H9 (cell line): ENCODE measurements at regions not wholly inside any gene's neighbourhood (a gene's known extent, or its start where the extent isn't known, plus 50 kb on each side); places are given as distances from the start of the nearest gene placed in this dataset.

Experiments
- DNase-seq: peaks from one replicate; pipeline ENCODE4 v3.0.0-alpha.2; 2017
- H2AFZ ChIP-seq: one replicate; pipeline ENCODE4 v1.6.1; 2013; ENCODE audit warnings: mild to moderate bottlenecking, low read length, control low read depth, moderate library complexity
- H2AK5ac ChIP-seq: 2 replicates; pipeline ENCODE4 v1.6.1; 2013; ENCODE audit warnings: low read length, control low read depth, mixed read lengths; ENCODE audit not compliant: insufficient read length
- H2BK120ac ChIP-seq: one replicate; pipeline ENCODE4 v1.6.1; 2013; ENCODE audit warnings: low read depth, mild to moderate bottlenecking, low read length, control low read depth, inconsistent platforms; ENCODE audit not compliant: poor library complexity, severe bottlenecking
- H2BK12ac ChIP-seq: 2 replicates; pipeline ENCODE4 v1.6.1; 2013; ENCODE audit warnings: low read length, control low read depth, mixed read lengths, low read depth; ENCODE audit not compliant: insufficient read length
- H2BK15ac ChIP-seq: 2 replicates; pipeline ENCODE4 v1.6.1; 2013; ENCODE audit warnings: low read depth, low read length, control low read depth
- H2BK20ac ChIP-seq: one replicate; pipeline ENCODE4 v1.6.1; 2013; ENCODE audit warnings: low read depth, mild to moderate bottlenecking, low read length, control low read depth, inconsistent platforms; ENCODE audit not compliant: poor library complexity, severe bottlenecking
- H2BK5ac ChIP-seq: 2 replicates; pipeline ENCODE4 v1.6.1; 2013; ENCODE audit warnings: low read length, control low read depth, mixed read lengths; ENCODE audit not compliant: insufficient read length
- H3K14ac ChIP-seq: 2 replicates; pipeline ENCODE4 v1.6.1; 2013; ENCODE audit warnings: low read length, control low read depth; ENCODE audit not compliant: insufficient read depth
- H3K18ac ChIP-seq: 2 replicates; pipeline ENCODE4 v1.6.1; 2013; ENCODE audit warnings: low read depth, mild to moderate bottlenecking, mixed read lengths, low read length, control low read depth; ENCODE audit not compliant: insufficient read length
- H3K23ac ChIP-seq: 2 replicates; pipeline ENCODE4 v1.6.1; 2013; ENCODE audit warnings: low read length, control low read depth, mixed read lengths, low read depth; ENCODE audit not compliant: insufficient read length
- H3K23me2 ChIP-seq: 2 replicates; pipeline ENCODE4 v1.6.1; 2013; ENCODE audit warnings: low read depth, mild to moderate bottlenecking, mixed read lengths, low read length, control low read depth; ENCODE audit not compliant: insufficient read length, poor library complexity, severe bottlenecking
- H3K27ac ChIP-seq: 2 replicates; pipeline ENCODE4 v1.5.1; 2013; ENCODE audit warnings: low read length, control low read depth, mixed read lengths, low read depth; ENCODE audit not compliant: insufficient read length
- H3K27me3 ChIP-seq: 2 replicates; pipeline ENCODE4 v1.6.1; 2013; ENCODE audit warnings: low read length, control low read depth, inconsistent platforms; ENCODE audit not compliant: insufficient read depth
- H3K4ac ChIP-seq: 2 replicates; pipeline ENCODE4 v1.6.1; 2013; ENCODE audit warnings: low read depth, mild to moderate bottlenecking, control low read depth, inconsistent platforms, low read length, moderate library complexity
- H3K4me1 ChIP-seq: 2 replicates; pipeline ENCODE4 v1.6.1; 2013; ENCODE audit warnings: low read length, control low read depth, inconsistent platforms; ENCODE audit not compliant: insufficient read depth
- H3K4me2 ChIP-seq: 2 replicates; pipeline ENCODE4 v1.6.1; 2013; ENCODE audit warnings: low read length, control low read depth, mixed read lengths; ENCODE audit not compliant: insufficient read length, insufficient read depth
- H3K56ac ChIP-seq: 2 replicates; pipeline ENCODE4 v1.6.1; 2013; ENCODE audit warnings: low read depth, mild to moderate bottlenecking, mixed read lengths, low read length, control low read depth; ENCODE audit not compliant: insufficient read length
- H3K79me1 ChIP-seq: 2 replicates; pipeline ENCODE4 v1.6.1; 2013; ENCODE audit warnings: low read depth, mild to moderate bottlenecking, moderate library complexity, low read length, control low read depth, inconsistent platforms; ENCODE audit not compliant: insufficient read depth, poor library complexity, severe bottlenecking
- H3K79me2 ChIP-seq: 2 replicates; pipeline ENCODE4 v1.6.1; 2013; ENCODE audit warnings: low read length, control low read depth, inconsistent platforms; ENCODE audit not compliant: insufficient read depth
- H3K9ac ChIP-seq: 2 replicates; pipeline ENCODE4 v1.6.1; 2013; ENCODE audit warnings: low read length, control low read depth, mixed read lengths; ENCODE audit not compliant: insufficient read length; ENCODE audit errors: extremely low read depth
- H3K9me3 ChIP-seq: one replicate; pipeline ENCODE4 v1.6.1; 2013; ENCODE audit warnings: low read depth, low read length, inconsistent platforms; ENCODE audit not compliant: control insufficient read depth
- H3T11ph ChIP-seq: one replicate; pipeline ENCODE4 v1.6.1; 2013; ENCODE audit warnings: mild to moderate bottlenecking, low read length, control low read depth, inconsistent platforms
- H4K20me1 ChIP-seq: one replicate; pipeline ENCODE4 v1.6.1; 2013; ENCODE audit not compliant: control insufficient read depth, insufficient read length, insufficient read depth
- H4K5ac ChIP-seq: 2 replicates; pipeline ENCODE4 v1.6.1; 2013; ENCODE audit warnings: low read depth, mild to moderate bottlenecking, mixed read lengths, low read length, control low read depth; ENCODE audit not compliant: insufficient read length
- H4K8ac ChIP-seq: replicated peaks from 2 replicates; pipeline ENCODE4 v1.6.1; 2013; ENCODE audit warnings: low read length, control low read depth, mixed read lengths, low read depth; ENCODE audit not compliant: insufficient read length
- H4K91ac ChIP-seq: 2 replicates; pipeline ENCODE4 v1.6.1; 2013; ENCODE audit warnings: low read depth, mild to moderate bottlenecking, moderate library complexity, mixed read lengths, low read length, control low read depth; ENCODE audit not compliant: insufficient read length
- H3K27ac Mint-ChIP-seq, 3 experiments: 2 replicates in 2 of 3; 3 replicates in 1 of 3; pipeline ENCODE4 v1.8.0; 2020 to 2021; ENCODE audit warnings: mixed read lengths in 3 of 3, mild to moderate bottlenecking in 1 of 3, moderate library complexity in 1 of 3
- H3K27me3 Mint-ChIP-seq: 2 replicates; pipeline ENCODE4 v1.8.0; 2021; ENCODE audit warnings: low read depth, mild to moderate bottlenecking, moderate library complexity, mixed read lengths
- H3K36me3 Mint-ChIP-seq, 3 experiments: 2 replicates in 2 of 3; 3 replicates in 1 of 3; pipeline ENCODE4 v1.8.0; 2020 to 2021; ENCODE audit warnings: low read depth in 3 of 3, mixed read lengths in 3 of 3; ENCODE audit not compliant: insufficient read depth in 1 of 3
- H3K4me1 Mint-ChIP-seq, 2 experiments: 2 replicates each; pipeline ENCODE4 v1.8.0; 2020; ENCODE audit warnings: mixed read lengths in 2 of 2
- H3K4me3 Mint-ChIP-seq, 2 experiments: 2 replicates in 1 of 2; 3 replicates in 1 of 2; pipeline ENCODE4 v1.8.0; 2020 to 2021; ENCODE audit warnings: mild to moderate bottlenecking in 2 of 2, mixed read lengths in 2 of 2, moderate library complexity in 1 of 2
- H3K9me3 Mint-ChIP-seq, 2 experiments: 2 replicates in 1 of 2; 3 replicates in 1 of 2; pipeline ENCODE4 v1.8.0; 2020; ENCODE audit warnings: mild to moderate bottlenecking in 2 of 2, mixed read lengths in 2 of 2, moderate library complexity in 1 of 2
- TF ChIP-seq, protein P1 (sequence below): fragments of 200-600 bp; sonication (generic); conservative IDR thresholded peaks from 3 replicates; pipeline ENCODE4 v1.8.0; 2021; ENCODE audit warnings: antibody characterized with exemption, mild to moderate bottlenecking

GRCh38 chr6:19070520-19070919, 683.4 kb downstream of the RNF144B start:
- Histone ChIP-seq H3K23me2 (no peaks in the 10 kb centered on the region), H3K14ac (no peak overlapping the region), H3K79me1 (no peaks in the 10 kb centered on the region), H4K91ac (no peak overlapping the region), H2BK20ac (no peak overlapping the region), H2AK5ac (no peak overlapping the region), H3K23ac (no peak overlapping the region), H3K4me2 (no peak overlapping the region), H3K4me1 (no peaks in the 10 kb centered on the region), H3K27ac (no peak overlapping the region), H4K8ac (no peak overlapping the region), H2AFZ (no peak overlapping the region), H3K56ac (no peak overlapping the region), H3K18ac (no peak overlapping the region), H3K27me3 (no peaks in the 10 kb centered on the region), H2BK120ac (no peak overlapping the region), H3K79me2 (no peaks in the 10 kb centered on the region), H4K5ac (no peak overlapping the region), H2BK5ac (no peak overlapping the region), H2BK15ac (no peak overlapping the region), H3T11ph (no peak overlapping the region), H2BK12ac (no peak overlapping the region), H3K9me3 (no peaks in the 10 kb centered on the region), H4K20me1 (no peaks in the 10 kb centered on the region), H3K9ac (no peak overlapping the region), H3K4ac (no peak overlapping the region)
- H3K4me3 Mint-ChIP-seq, result no peak overlapping the region
- DNase-seq, result no peak
- no peaks in the 10 kb centered on the region for H3K9me3 Mint-ChIP-seq
- H3K36me3 Mint-ChIP-seq, result no peaks in the 10 kb centered on the region
- TF ChIP-seq, protein P1, sequence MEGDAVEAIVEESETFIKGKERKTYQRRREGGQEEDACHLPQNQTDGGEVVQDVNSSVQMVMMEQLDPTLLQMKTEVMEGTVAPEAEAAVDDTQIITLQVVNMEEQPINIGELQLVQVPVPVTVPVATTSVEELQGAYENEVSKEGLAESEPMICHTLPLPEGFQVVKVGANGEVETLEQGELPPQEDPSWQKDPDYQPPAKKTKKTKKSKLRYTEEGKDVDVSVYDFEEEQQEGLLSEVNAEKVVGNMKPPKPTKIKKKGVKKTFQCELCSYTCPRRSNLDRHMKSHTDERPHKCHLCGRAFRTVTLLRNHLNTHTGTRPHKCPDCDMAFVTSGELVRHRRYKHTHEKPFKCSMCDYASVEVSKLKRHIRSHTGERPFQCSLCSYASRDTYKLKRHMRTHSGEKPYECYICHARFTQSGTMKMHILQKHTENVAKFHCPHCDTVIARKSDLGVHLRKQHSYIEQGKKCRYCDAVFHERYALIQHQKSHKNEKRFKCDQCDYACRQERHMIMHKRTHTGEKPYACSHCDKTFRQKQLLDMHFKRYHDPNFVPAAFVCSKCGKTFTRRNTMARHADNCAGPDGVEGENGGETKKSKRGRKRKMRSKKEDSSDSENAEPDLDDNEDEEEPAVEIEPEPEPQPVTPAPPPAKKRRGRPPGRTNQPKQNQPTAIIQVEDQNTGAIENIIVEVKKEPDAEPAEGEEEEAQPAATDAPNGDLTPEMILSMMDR, result no peak
- no peaks in the 10 kb centered on the region for H3K4me1 Mint-ChIP-seq
- H3K27me3 Mint-ChIP-seq, result no peaks in the 10 kb centered on the region
- H3K27ac Mint-ChIP-seq, result no peak overlapping the region
